Neural progenitor cell (in vitro differentiated cells): ENCODE measurements at regions not wholly inside any gene's neighbourhood (a gene's known extent, or its start where the extent isn't known, plus 50 kb on each side); places are given as distances from the start of the nearest gene placed in this dataset.

Experiments
- CTCF ChIP-seq: fragments of 200-600 bp; sonication (generic); IDR thresholded peaks from 2 replicates; pipeline ENCODE4 v1.5.1; 2017; ENCODE audit warnings: antibody characterized with exemption, mild to moderate bottlenecking
- EZH2phosphoT487 ChIP-seq: fragments of 200-600 bp; sonication (generic); IDR thresholded peaks from 2 replicates; pipeline ENCODE4 v1.6.1; 2017; ENCODE audit warnings: antibody characterized with exemption

- TF ChIP-seq CTCF (no peak), EZH2phosphoT487 (no peak)
These were observed 238.2 kb upstream of the NOVA1 start for GRCh38 chr14:26835979-26836570.
